ENCODE measurements at regions not wholly inside any gene's neighbourhood (a gene's known extent, or its start where the extent isn't known, plus 50 kb on each side); places are given as distances from the start of the nearest gene placed in this dataset.

- H2BK5ac ChIP-seq (ENCODE audit: low read depth, low read length, poor library complexity), result no peak overlapping the region
- H4K12ac ChIP-seq (ENCODE audit: low read depth, low read length), result no peak overlapping the region
- no peaks in the 10 kb centered on the region for H3K36me3 ChIP-seq (ENCODE audit: control insufficient read depth in 1 of 2, insufficient read depth in 2 of 2, low read length in 2 of 2)
- peaks cover 10% of the 10 kb centered on the region for H3K9me3 ChIP-seq (ENCODE audit: insufficient read depth, low read depth, low read length)
- no peak overlapping the region for H4K8ac ChIP-seq (ENCODE audit: low read depth, low read length)
- H2AFZ ChIP-seq (ENCODE audit: insufficient read depth, low read length, poor library complexity), result no peak overlapping the region
- no peaks in the 10 kb centered on the region for H3K79me1 ChIP-seq (ENCODE audit: low read length)
- H3K4me2 ChIP-seq (ENCODE audit: low read length), result no peak overlapping the region
- H3K14ac ChIP-seq (ENCODE audit: low read length), result no peak overlapping the region
- no peak overlapping the region for H3K4ac ChIP-seq (ENCODE audit: low read depth, low read length)
- no peaks in the 10 kb centered on the region for H3K79me2 ChIP-seq (ENCODE audit: control insufficient read depth, insufficient read depth, low read length, poor library complexity)
- H3K4me1 ChIP-seq (ENCODE audit: control insufficient read depth in 1 of 2, insufficient read depth in 2 of 2, low read length in 2 of 2), result no peaks in the 10 kb centered on the region
- no peak overlapping the region for H3K9ac ChIP-seq (ENCODE audit: low read length)
- no peak overlapping the region for H3K4me3 ChIP-seq (ENCODE audit: low read depth, low read length)
- H3K23ac ChIP-seq (ENCODE audit: low read length), result no peak overlapping the region
- H3K27ac ChIP-seq (ENCODE audit: low read depth, low read length), result no peak overlapping the region
- no peak overlapping the region for H4K91ac ChIP-seq (ENCODE audit: low read depth, low read length)
- no peak overlapping the region for H2AK5ac ChIP-seq (ENCODE audit: low read length)
- H2BK12ac ChIP-seq (ENCODE audit: low read length), result no peak overlapping the region
- no CpG with 5 or more reads among the region's 5 CpGs for WGBS (ENCODE audit: extremely low coverage, insufficient coverage, insufficient read length)
- no peak overlapping the region for H3K18ac ChIP-seq (ENCODE audit: low read length)
- no peak overlapping the region for H2BK120ac ChIP-seq (ENCODE audit: insufficient read depth, low read length, poor library complexity)
- DNase-seq, result no peak
- H3K27me3 ChIP-seq (ENCODE audit: insufficient read depth, low read length), result no peaks in the 10 kb centered on the region
These were observed 171.0 kb downstream of the ANAPC1 start for GRCh38 chr2:111712940-111713515.

GRCh38 chr2:111715987-111716904 lies 167.7 kb downstream of the ANAPC1 start:
- H3K4ac ChIP-seq (ENCODE audit: low read depth, low read length), result no peak overlapping the region
- no peak overlapping the region for H3K18ac ChIP-seq (ENCODE audit: low read length)
- H3K9ac ChIP-seq (ENCODE audit: low read length), result no peak overlapping the region
- H2BK5ac ChIP-seq (ENCODE audit: low read depth, low read length, poor library complexity), result no peak overlapping the region
- H3K4me1 ChIP-seq (ENCODE audit: control insufficient read depth in 1 of 2, insufficient read depth in 2 of 2, low read length in 2 of 2), result no peaks in the 10 kb centered on the region
- H3K23ac ChIP-seq (ENCODE audit: low read length), result no peak overlapping the region
- H3K14ac ChIP-seq (ENCODE audit: low read length), result no peak overlapping the region
- DNase-seq, result no peak
- peaks cover 10% of the 10 kb centered on the region for H3K9me3 ChIP-seq (ENCODE audit: insufficient read depth, low read depth, low read length)
- H3K27ac ChIP-seq (ENCODE audit: low read depth, low read length), result no peak overlapping the region
- no peak overlapping the region for H2BK120ac ChIP-seq (ENCODE audit: insufficient read depth, low read length, poor library complexity)
- no peak overlapping the region for H3K4me3 ChIP-seq (ENCODE audit: low read depth, low read length)
- H3K79me2 ChIP-seq (ENCODE audit: control insufficient read depth, insufficient read depth, low read length, poor library complexity), result no peaks in the 10 kb centered on the region
- H3K79me1 ChIP-seq (ENCODE audit: low read length), result no peaks in the 10 kb centered on the region
- no peak overlapping the region for H2BK12ac ChIP-seq (ENCODE audit: low read length)
- no CpG with 5 or more reads among the region's 13 CpGs for WGBS (ENCODE audit: extremely low coverage, insufficient coverage, insufficient read length)
- H3K4me2 ChIP-seq (ENCODE audit: low read length), result no peak overlapping the region
- H4K91ac ChIP-seq (ENCODE audit: low read depth, low read length), result no peak overlapping the region
- H2AK5ac ChIP-seq (ENCODE audit: low read length), result no peak overlapping the region
- H4K12ac ChIP-seq (ENCODE audit: low read depth, low read length), result no peak overlapping the region
- H2AFZ ChIP-seq (ENCODE audit: insufficient read depth, low read length, poor library complexity), result no peak overlapping the region
- no peak overlapping the region for H4K8ac ChIP-seq (ENCODE audit: low read depth, low read length)
- H3K36me3 ChIP-seq (ENCODE audit: control insufficient read depth in 1 of 2, insufficient read depth in 2 of 2, low read length in 2 of 2), result no peaks in the 10 kb centered on the region
- no peaks in the 10 kb centered on the region for H3K27me3 ChIP-seq (ENCODE audit: insufficient read depth, low read length)

GRCh38 chr2:111716905-111717775 lies 166.9 kb downstream of the ANAPC1 start:
- H3K23ac ChIP-seq (ENCODE audit: low read length), result no peak overlapping the region
- no peak overlapping the region for H4K12ac ChIP-seq (ENCODE audit: low read depth, low read length)
- no peak overlapping the region for H2AFZ ChIP-seq (ENCODE audit: insufficient read depth, low read length, poor library complexity)
- no peaks in the 10 kb centered on the region for H3K27me3 ChIP-seq (ENCODE audit: insufficient read depth, low read length)
- no peak overlapping the region for H2BK120ac ChIP-seq (ENCODE audit: insufficient read depth, low read length, poor library complexity)
- peak in 1 of 2 donors; percentile 19 for DNase-seq
- no peak overlapping the region for H3K14ac ChIP-seq (ENCODE audit: low read length)
- no peak overlapping the region for H3K9ac ChIP-seq (ENCODE audit: low read length)
- no peak overlapping the region for H2BK5ac ChIP-seq (ENCODE audit: low read depth, low read length, poor library complexity)
- no peak overlapping the region for H2AK5ac ChIP-seq (ENCODE audit: low read length)
- H2BK12ac ChIP-seq (ENCODE audit: low read length), result no peak overlapping the region
- no peak overlapping the region for H4K8ac ChIP-seq (ENCODE audit: low read depth, low read length)
- H3K4me1 ChIP-seq (ENCODE audit: control insufficient read depth in 1 of 2, insufficient read depth in 2 of 2, low read length in 2 of 2), result no peaks in the 10 kb centered on the region
- no peak overlapping the region for H3K27ac ChIP-seq (ENCODE audit: low read depth, low read length)
- no peak overlapping the region for H3K4me3 ChIP-seq (ENCODE audit: low read depth, low read length)
- no peak overlapping the region for H4K91ac ChIP-seq (ENCODE audit: low read depth, low read length)
- H3K36me3 ChIP-seq (ENCODE audit: control insufficient read depth in 1 of 2, insufficient read depth in 2 of 2, low read length in 2 of 2), result no peaks in the 10 kb centered on the region
- H3K18ac ChIP-seq (ENCODE audit: low read length), result no peak overlapping the region
- H3K4ac ChIP-seq (ENCODE audit: low read depth, low read length), result no peak overlapping the region
- H3K79me1 ChIP-seq (ENCODE audit: low read length), result no peaks in the 10 kb centered on the region
- no CpG with 5 or more reads among the region's 21 CpGs for WGBS (ENCODE audit: extremely low coverage, insufficient coverage, insufficient read length)
- peaks cover 5% of the 10 kb centered on the region for H3K9me3 ChIP-seq (ENCODE audit: insufficient read depth, low read depth, low read length)
- H3K4me2 ChIP-seq (ENCODE audit: low read length), result no peak overlapping the region
- H3K79me2 ChIP-seq (ENCODE audit: control insufficient read depth, insufficient read depth, low read length, poor library complexity), result no peaks in the 10 kb centered on the region
